ENCODE measurements at regions not wholly inside any gene's neighbourhood (a gene's known extent, or its start where the extent isn't known, plus 50 kb on each side); places are given as distances from the start of the nearest gene placed in this dataset.

DNA sequence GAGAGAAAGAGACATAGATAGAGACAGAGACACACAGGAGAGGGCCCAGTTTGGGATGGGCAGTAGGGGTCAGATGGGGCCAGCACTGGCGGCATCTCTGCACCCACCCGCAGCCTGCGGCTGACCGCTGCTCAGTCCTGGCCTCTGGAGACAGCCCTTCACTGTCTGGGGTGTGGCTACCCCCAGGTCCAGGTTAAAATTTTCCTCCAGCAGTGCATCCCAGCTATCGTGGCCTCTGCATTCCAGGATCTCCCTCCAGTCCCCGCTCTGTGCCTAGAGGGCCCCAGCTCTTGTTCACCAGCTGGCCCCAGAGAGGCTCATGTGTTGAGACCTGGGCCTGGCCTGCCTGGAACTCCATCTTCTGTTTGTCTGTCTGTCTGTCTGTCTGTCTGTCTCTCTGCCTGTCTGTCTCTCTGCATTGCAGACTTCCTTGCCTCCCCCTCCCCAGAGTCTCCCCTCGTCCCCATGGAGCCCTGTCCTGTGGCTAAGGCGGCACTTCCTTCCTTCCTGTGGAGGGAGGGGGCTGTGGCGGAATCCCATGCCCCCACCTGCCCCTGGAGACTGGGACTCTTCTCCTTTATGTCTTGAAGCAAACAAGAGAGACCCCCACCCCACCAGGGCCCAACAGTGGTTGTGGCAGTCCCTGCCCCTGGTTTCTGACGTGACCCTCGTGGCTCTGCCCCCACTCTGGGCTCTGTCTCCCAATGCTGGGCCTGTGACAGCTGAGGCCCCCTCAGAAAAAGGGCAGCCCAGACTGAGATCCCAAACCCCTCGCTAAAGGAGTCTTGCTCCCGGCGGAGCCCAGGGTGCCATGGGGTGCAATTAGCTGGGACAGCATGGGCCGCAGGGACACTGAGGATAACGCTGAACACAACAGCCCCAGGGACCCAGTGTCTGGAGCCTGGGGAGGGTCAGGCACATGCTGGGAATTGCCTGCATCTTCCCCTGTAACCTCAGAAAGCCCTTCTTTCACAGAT, 241.8 kb downstream of the NPHP4 start:
- no peak for DNase-seq (ENCODE audit: low read depth in 2 of 2)

DNA sequence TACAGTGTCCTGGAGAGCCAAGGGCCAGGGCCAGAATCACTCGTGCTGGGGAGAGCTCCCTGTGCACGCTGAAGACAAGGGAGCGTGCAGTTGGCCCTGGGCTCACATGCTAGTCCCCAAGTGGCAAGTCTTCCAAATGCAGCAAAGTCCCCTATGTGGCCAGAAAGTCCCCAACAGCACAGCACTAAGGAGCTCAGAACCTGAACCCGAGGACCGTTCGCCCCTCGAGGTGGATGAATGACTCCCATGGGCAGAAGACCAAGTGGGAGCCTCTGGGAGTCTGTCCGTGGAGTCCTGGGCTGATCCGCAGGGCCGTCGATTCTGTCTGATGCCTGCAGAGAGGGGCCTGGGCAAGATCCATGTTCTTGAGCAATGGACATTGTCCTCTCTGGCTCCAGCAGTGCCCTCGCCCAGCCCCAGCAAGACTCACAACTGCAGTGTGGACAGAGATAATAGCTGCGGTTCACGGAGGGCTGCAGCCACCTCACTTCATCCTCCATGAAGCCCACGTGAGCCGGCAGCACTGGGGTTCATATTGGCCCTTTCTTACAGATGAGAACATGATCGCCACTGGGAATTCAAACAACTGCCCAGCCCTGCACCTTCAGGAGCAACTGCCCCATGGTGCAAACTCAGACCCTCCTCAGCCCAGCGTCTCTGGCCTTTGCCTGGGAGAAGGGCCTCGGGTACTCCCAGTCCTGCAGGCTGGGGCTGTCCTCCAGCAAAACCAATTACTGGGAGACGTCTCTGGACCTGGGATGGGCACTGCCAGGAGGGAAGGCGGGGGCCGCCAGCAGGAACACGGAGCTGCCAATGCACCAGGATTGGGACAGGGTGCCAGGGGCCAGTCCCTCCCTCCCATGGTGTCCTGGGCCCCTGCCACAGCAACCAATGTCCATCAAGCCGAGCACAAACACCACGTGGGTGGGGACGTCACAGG, 243.7 kb downstream of the NPHP4 start:
- DNase-seq (ENCODE audit: low read depth in 2 of 2): no peak

DNA sequence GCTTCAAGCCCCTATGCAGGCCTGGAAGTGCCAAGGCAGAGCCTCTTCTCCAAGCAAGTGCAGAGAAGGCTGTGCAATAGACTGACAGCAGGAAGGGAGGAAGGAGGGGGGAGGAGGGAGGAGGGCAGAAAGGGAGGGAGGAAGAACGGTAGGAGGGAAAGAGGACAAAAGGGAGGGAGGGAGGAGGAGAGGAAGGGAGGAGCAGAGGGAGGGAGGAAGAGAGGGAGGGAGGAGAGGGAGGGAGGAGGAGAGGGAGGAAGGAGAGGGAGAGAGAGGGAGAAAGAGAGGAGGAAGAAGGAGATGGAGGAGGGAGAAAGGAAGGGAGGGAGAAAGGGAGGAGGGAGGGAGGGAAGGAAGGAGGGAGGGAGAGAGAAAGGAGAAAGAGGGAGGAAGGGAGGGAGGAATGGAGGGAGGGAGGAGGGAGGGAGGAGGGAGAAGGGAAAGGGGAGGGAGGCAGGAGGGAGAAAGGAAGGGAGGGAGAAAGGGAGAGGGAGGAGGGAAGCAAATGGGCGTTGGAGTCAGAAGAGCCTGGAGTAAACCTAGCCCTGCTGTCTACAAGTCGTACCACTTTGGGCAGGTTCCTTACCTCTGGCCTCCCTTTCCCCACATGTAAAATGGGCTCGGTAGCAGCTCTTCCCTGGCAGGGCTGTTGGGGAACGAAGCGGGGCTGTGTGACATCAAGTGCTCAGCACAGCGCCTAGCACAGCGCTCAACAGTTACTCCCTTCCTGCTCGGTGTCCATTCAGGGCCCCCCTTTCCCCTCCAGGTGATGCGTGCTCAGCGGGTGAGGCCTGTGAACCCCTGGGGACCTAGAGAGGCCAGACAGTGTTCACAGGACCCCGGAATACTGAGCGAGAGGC, 244.6 kb downstream of the NPHP4 start:
- DNase-seq (ENCODE audit: low read depth in 2 of 2): no peak

DNA sequence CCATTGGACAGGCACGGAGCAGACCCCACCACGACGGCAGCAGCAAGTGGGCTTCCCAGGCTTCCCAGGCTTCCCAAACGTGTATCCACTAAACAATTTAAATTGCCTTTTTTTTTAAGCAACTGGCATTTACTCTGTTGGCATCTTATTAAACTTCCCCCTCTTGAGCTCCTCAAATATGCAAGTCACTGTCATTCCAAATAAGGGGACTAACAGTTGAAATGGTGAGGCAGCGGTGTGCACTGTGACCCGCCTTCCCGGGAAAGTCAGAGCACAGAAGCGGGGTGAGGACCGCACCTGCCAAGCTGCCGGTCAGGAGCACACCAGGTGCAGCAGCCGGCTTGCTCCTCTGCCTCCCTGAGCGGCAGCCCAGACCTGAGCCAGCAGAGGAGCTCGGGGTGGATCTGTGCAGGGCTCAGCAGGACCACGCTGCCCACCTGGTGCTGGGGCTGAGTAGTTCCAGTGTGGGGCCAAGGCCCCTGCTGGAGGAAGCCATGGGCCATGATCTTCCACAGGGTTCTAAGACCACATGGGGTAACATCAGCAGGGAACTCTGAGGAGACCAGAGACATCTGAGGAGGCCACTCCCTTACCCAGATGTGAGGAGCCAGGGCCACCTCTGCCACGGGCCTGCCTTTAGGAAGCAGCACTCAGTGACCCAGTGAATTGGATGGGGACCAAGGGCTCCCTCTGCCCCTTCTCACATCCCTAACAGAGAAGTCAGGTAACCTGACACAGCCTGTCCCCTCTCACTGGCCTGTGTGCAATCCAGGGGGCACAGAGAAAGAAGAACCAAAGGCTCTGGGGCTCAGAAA, 245.4 kb downstream of the NPHP4 start:
- DNase-seq (ENCODE audit: low read depth in 2 of 2): no peak

- peak; percentile 30 to 56 for DNase-seq (ENCODE audit: low read depth in 2 of 2)
Observed at GRCh38 chr1:5745800-5746610, 246.2 kb downstream of the NPHP4 start.

- DNase-seq (ENCODE audit: low read depth in 2 of 2): no peak
Observed at GRCh38 chr1:5744911-5745799, 247.1 kb downstream of the NPHP4 start.

DNA sequence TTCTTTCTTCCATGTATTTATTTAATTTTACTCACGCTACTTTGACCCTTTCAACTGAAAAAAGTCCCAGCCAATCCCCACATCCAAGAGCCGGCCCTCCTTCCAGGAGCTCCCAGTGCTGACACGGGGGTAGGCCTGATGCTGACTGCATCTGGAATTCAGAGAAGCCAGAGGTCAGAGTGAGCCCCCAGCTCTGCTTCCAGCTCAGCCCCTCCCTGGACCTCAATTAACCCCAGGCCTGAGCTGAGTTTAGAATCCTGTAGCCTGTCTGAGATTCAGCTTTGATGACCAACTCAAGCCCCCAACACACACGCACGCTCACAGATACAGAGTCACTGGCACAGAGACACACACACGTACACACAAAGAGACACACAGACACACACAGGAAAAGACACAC, 247.9 kb downstream of the NPHP4 start:
- no peak for DNase-seq (ENCODE audit: low read depth in 2 of 2)

DNA sequence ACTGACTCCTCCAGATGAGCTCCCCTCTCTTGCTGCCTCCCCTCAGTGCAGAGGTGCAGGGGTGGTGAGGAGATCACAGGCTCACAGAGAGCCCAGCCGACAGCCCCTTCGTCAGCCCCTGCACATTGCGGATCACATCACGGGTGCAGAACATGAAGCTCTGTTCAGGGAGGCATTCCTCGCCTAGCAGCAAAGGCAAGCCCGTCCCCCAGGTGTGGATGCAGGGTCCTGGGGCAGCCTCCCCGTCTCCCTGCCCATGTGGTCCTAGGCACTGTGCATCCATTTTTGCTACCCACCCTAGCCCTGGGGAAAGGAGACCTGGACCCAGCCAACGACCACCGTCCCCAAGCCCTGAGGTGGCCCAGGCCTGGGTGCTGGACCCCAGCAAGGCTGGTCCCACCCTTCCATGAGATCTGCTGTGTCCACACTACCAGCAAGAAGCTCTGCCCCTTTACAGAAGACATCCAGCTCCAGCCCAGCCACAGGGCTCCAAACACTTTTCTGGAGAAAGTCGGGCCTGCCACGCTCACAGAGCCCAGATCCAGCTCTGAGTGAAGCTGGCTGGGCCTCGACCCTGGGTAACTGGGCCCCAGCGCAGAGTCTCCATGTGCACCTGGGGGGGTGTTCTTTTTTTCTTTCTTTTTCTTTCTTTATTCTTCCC, 248.7 kb downstream of the NPHP4 start:
- no peak for DNase-seq (ENCODE audit: low read depth in 2 of 2)

DNA sequence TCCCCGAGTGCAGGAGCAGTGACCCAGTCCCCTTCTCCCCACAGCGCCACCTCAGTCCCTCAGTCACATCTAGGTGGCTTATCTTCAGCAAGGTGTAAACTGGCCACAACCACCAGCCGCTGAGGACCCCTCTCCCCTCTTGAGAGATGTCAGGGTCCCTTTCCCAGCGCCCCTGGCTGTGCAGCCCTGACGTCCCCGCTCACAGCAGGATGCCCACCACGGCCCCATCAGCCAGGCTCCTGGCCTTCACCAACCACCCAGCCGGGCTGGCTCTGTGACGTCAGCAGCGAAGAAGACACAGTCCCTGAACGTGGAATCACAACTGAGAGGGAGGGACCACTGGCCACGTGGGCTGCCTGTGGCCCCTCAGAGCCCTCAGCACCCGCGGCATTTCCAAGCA, 249.4 kb downstream of the NPHP4 start:
- no peak for DNase-seq (ENCODE audit: low read depth in 2 of 2)

DNA sequence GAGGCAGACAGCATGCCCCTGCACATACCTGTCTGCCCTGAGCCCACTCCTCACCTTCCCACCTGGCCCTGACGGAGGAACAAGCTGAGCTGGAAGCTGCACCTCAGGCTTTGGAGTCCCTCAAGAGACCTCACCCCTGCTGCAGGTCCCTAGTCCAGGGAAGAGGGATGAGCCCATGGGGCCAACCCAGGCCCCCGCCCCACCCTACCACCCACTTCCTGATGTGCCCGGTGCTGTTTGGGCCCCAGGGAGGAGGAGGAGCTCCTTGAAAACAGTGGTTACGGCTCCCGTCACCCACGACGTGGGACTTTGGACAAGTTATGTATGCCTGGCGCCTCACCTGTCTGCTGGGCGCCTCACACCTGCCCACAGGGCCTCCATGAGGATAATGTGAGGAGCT, 250.2 kb downstream of the NPHP4 start:
- DNase-seq (ENCODE audit: low read depth in 2 of 2): no peak

- DNase-seq (ENCODE audit: low read depth in 2 of 2): no peak
Observed at GRCh38 chr1:5740865-5741860, 251.1 kb downstream of the NPHP4 start.

- DNase-seq (ENCODE audit: low read depth in 2 of 2): no peak
Observed at GRCh38 chr1:5740450-5740849, 251.8 kb downstream of the NPHP4 start.

GRCh38 chr1:5739561-5740078, 252.6 kb downstream of the NPHP4 start:
- DNase-seq (ENCODE audit: low read depth in 2 of 2): no peak

DNA sequence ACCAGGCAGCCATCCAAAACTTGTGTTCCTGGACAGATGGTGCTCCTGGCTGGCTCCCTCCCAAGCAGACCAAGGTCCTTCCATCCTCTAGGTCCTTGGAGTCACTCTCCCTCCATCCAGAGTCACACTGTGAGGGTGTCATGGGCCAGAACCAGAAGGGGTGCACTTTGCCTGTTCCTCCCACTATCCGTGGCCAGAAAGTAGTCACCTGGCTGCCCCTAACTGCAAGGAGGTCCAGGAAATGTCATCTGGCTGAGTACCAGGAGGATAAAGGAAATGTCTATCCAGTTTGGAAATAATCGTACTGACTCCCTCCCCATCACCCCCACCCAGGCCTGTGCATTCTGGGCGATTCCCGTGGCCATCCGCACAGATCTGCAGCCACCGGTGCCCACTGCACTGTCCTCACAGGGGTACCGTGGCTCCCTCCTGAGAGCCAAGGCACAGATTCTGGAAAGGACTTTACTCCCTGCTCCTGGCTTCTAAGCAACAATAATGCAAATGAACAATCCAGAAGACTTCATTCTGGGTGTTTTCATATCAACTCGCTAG, 253.2 kb downstream of the NPHP4 start:
- DNase-seq (ENCODE audit: low read depth in 2 of 2): no peak

DNA sequence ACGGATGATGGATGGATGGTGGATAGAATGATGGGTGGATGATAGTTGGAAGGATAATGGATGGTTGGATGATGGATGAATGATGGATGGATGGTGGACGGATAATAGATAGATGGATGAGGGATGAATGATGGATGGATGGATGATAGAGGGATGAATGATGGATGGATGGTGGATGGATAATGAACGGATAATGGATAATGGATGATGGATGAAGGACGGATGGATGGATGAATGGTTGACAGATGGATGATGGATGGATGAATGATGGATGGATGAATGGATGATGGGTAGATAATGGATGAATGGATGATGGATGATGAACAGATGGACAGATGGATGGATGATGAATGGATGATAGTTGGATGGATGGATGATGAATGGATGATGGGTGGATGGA, 255.1 kb downstream of the NPHP4 start:
- no peak for DNase-seq (ENCODE audit: low read depth in 2 of 2)

GRCh38 chr1:5734996-5735395, 257.2 kb downstream of the NPHP4 start:
- DNase-seq (ENCODE audit: low read depth in 2 of 2): no peak

All from stimulated activated CD4-positive, alpha-beta T cell treated with anti-CD3 and anti-CD28 coated beads, Interleukin-15, amount 100 ng/mL, for 48 hours (primary cell).